ENCODE measurements at regions not wholly inside any gene's neighbourhood (a gene's known extent, or its start where the extent isn't known, plus 50 kb on each side); places are given as distances from the start of the nearest gene placed in this dataset.
"Not testable (repeated sequence)": the region's sequence is repeated elsewhere in the genome, so short reads cannot be mapped to it uniquely, and the experiment has no call there.

DNA sequence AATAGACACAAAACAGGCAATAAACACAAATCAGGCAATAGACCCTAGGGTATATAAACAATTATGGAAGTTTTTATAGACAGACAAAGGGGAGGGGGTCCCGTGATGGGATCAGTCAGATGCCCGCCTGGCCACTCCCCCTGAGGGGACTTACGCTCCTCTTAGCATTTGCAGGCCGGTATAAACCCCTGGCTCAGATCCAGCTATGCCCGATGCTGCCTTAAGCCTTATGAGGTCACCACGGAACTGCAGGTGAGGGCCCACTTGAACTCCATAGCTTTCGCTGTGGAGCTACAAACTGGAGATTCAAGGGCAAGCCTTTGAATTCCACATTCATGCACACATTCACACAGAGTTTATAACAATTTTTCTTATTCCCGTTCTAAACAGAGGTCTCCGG lies 340.5 kb upstream of the USP9Y start:
- Histone ChIP-seq H3K4me3 (no peak overlapping the region), H3K27ac (replicated peaks in 1 of 4) (no peak overlapping the region), H3K9me3 (no peaks in the 10 kb centered on the region), H3K27me3 (no peaks in the 10 kb centered on the region), H3K4me1 (no peaks in the 10 kb centered on the region), H3K36me3 (no peaks in the 10 kb centered on the region)
- no peak for DNase-seq (ENCODE audit: extremely low spot score)
- no CpG with 5 or more reads among the region's 9 CpGs for WGBS
- TF ChIP-seq POLR2A (IDR thresholded peaks at IDR 0.05; ENCODE audit: low read depth): no peak
- TF ChIP-seq, protein P1, sequence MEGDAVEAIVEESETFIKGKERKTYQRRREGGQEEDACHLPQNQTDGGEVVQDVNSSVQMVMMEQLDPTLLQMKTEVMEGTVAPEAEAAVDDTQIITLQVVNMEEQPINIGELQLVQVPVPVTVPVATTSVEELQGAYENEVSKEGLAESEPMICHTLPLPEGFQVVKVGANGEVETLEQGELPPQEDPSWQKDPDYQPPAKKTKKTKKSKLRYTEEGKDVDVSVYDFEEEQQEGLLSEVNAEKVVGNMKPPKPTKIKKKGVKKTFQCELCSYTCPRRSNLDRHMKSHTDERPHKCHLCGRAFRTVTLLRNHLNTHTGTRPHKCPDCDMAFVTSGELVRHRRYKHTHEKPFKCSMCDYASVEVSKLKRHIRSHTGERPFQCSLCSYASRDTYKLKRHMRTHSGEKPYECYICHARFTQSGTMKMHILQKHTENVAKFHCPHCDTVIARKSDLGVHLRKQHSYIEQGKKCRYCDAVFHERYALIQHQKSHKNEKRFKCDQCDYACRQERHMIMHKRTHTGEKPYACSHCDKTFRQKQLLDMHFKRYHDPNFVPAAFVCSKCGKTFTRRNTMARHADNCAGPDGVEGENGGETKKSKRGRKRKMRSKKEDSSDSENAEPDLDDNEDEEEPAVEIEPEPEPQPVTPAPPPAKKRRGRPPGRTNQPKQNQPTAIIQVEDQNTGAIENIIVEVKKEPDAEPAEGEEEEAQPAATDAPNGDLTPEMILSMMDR (IDR thresholded peaks at IDR 0.05): no peak
- no peak for TF ChIP-seq POLR2AphosphoS5 (IDR thresholded peaks at IDR 0.05)
- intact Hi-C loops (cut with DNase I): no loop called here

DNA sequence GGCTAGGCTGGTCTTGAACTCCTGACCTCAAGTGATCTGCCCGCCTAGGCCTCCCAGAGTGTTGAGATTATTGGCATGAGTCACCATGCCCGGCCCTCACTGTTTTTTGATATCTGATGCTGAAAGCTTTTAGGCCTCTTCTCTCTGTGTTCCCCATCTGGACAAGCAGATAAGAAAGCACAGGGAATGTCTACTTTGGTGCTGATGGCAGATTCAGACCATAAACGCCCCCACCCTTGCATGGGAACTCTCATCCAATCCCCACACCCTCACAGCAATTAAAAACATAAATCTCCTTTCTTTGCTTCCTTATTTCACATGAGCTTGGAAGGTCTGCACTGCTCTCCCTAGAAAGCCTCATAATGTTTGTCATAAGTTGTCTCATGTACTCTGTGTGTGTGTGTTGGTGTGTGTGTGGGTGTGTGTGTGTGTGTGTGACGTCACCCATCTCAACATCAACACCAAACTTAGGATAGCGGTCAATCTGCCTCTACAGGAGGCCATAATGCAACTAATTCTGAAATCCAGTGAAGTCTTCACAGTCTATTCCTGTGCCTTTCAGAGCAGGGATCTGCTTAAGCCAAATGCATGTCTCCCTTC lies 335.6 kb upstream of the USP9Y start:
- Histone ChIP-seq H3K9me3 (no peaks in the 10 kb centered on the region), H3K4me1 (no peaks in the 10 kb centered on the region), H3K27me3 (no peaks in the 10 kb centered on the region), H3K27ac (replicated peaks in 1 of 4) (no peak overlapping the region), H3K36me3 (no peaks in the 10 kb centered on the region), H3K4me3 (no peak overlapping the region)
- no CpG with 5 or more reads among the region's 5 CpGs for WGBS
- TF ChIP-seq EP300 (IDR thresholded peaks at IDR 0.05): no peak
- no peak for DNase-seq (ENCODE audit: extremely low spot score)
- intact Hi-C loops (cut with DNase I): no loop called here

DNA sequence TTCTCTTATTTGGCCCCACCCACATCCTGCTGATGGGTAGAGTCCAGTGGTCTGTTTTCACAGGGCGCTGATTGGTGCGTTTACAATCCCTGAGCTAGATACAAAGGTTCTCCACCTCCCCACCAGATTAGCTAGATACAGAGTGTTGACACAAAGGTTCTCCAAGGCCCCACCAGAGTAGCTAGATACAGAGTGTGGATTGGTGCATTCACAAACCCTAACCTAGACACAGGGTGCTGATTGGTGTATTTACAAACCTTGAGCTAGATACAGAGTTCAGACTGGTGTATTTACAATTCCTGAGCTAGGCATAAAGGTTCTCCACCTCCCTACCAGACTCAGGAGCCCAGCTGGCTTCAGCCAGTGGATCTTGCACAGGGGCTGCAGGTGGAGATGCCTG lies 326.4 kb upstream of the USP9Y start:
- DNase-seq (ENCODE audit: extremely low spot score); H3K4me3 ChIP-seq; intact Hi-C loops (cut with DNase I); H3K4me1 ChIP-seq; H3K9me3 ChIP-seq; H3K27me3 ChIP-seq; H3K36me3 ChIP-seq; H3K27ac ChIP-seq (replicated peaks in 1 of 4): not testable (repeated sequence)
- WGBS: no CpG with 5 or more reads among the region's 2 CpGs

DNA sequence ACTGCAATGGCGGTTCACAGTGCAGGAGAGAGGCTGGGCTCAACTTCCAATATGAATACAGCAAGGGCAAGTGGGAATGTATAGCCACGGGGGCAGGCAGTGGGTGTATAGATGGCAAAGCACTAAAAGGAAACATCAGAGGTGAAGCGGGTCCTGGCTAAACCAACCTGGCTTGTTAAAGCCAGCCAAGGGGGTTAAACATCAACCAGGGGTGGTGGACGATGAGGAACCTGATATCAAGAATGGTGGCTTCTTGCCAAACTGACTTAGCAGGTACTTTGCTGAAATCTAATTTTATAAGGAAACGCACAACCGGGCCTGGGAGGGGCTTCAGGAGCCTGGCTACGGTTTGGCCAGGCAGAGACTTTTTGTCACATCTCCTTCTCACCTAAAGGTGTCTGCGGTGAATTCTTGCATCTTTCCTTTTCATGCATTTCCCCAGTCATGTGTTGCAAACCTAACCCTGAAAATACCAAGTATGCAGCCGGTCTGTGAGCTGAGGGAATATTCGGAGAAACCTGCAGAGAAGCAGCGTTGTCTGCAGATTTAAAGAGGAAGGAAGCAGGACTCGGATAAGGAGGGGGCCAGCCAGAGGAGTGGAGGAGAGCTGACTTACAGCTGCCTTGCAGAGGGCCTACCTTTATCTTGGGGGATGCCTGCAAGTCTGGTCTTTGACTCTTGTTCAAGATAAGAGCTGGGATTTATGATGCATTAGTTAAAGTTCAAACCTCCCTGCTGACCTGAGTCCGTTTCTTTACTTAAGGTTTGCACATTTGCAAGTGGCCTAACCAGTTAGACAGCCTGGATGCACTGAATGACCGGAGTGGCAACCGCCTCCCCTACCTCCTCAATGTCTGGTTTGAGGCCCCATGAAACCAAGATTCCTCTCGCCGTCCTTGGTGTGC lies 309.1 kb upstream of the USP9Y start:
- H3K9me3 ChIP-seq; DNase-seq (ENCODE audit: extremely low spot score); H3K27me3 ChIP-seq; H3K4me1 ChIP-seq; H3K27ac ChIP-seq (replicated peaks in 1 of 4); H3K36me3 ChIP-seq; H3K4me3 ChIP-seq; intact Hi-C loops (cut with DNase I): not testable (repeated sequence)
- no CpG with 5 or more reads among the region's 17 CpGs for WGBS

DNA sequence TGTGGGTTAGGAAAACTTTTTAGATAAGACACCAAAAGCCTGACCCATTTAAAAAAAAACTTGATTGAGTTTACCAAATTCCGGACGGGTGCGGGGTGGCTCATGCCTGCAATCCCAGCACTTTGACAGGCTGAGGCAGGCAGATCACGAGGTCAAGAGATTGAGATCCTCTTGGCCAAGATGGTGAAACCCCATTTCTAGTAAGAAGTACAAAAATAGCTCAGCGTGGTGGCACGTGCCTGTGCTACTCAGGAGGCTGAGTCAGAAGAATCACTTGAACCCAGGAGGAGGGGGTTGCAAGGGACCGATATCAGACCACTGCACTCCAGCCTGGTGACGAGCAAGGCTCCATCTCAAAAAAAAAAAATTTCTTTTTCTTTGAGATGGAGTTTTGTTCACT lies 307.8 kb upstream of the USP9Y start:
- no peaks in the 10 kb centered on the region for H3K36me3 ChIP-seq
- H3K4me3 ChIP-seq: no peak overlapping the region
- no CpG with 5 or more reads among the region's 8 CpGs for WGBS
- no peaks in the 10 kb centered on the region for H3K4me1 ChIP-seq
- no peaks in the 10 kb centered on the region for H3K9me3 ChIP-seq
- intact Hi-C loops (cut with DNase I): no loop called here
- TF ChIP-seq EP300 (IDR thresholded peaks at IDR 0.05): no peak
- H3K27me3 ChIP-seq: no peaks in the 10 kb centered on the region
- H3K27ac ChIP-seq (replicated peaks in 1 of 4): no peak overlapping the region
- no peak for DNase-seq (ENCODE audit: extremely low spot score)

DNA sequence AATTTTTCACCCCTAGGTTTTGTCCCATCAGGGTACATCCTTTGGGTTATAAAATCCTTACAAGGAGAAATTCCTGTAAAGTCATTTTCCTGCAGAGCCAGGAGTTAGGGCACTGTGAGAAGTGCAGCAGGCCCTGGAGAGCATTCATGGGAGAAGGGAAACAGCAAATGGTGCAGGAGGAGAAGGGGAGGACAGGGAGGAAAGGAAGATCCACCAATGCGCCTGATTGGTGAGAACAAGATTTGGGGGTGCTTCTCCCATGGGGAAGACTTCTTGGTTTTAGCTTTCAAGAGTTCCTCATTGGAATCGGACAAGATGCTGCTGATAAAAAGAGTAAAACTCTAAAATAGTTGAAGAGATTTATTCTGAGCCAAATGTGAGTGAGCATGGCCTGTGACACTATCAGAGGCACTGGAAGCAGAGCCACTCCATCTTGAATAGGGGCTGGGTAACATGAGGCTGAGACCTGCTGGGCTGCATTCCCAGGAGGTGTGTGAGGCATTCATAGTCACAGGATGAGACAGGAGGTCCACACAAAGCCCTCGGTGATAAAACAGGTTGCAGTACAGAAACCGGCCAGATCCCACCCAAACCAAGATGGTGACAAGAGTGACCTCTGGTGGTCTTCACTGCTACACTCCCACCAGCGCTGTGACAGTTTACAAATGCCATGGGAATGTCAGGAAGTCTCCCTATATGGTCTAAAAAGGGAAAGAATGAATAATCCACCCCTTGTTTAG lies 305.5 kb upstream of the USP9Y start:
- H3K27me3 ChIP-seq; H3K27ac ChIP-seq (replicated peaks in 1 of 4); H3K9me3 ChIP-seq; H3K36me3 ChIP-seq; H3K4me3 ChIP-seq; DNase-seq (ENCODE audit: extremely low spot score); intact Hi-C loops (cut with DNase I); H3K4me1 ChIP-seq: not testable (repeated sequence)
- no CpG with 5 or more reads among the region's 5 CpGs for WGBS

DNA sequence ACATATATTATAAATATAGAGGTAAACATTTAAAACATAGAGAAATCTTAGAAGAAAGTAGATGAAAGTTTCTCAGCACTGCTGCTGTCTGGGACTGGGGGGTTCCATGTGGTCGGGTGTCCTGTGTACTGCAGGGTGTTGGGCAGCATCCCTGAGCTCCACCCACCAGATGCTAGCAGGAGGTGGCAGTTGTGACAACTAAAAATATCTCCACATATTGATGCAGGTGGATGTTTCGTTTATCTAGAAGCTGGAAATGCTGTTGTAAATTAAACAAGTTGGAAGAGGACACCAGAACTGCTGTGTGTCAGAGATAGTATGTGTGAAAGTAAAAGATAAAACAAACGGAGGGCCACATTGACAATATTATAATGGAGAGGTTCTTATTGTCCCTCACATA lies 297.1 kb upstream of the USP9Y start:
- Histone ChIP-seq H3K36me3 (no peaks in the 10 kb centered on the region), H3K27ac (replicated peaks in 1 of 4) (no peak overlapping the region), H3K9me3 (no peaks in the 10 kb centered on the region), H3K4me3 (no peak overlapping the region), H3K27me3 (no peaks in the 10 kb centered on the region), H3K4me1 (no peaks in the 10 kb centered on the region)
- intact Hi-C loops (cut with DNase I): no loop called here
- TF ChIP-seq EP300 (IDR thresholded peaks at IDR 0.05) (no peak), POLR2AphosphoS5 (IDR thresholded peaks at IDR 0.05) (no peak), POLR2A (IDR thresholded peaks at IDR 0.05; ENCODE audit: low read depth) (no peak)
- TF ChIP-seq, protein P1 (IDR thresholded peaks at IDR 0.05): no peak
- DNase-seq (ENCODE audit: extremely low spot score): no peak
- WGBS: no CpG with 5 or more reads among the region's 3 CpGs
